ENCODE measurements at regions not wholly inside any gene's neighbourhood (a gene's known extent, or its start where the extent isn't known, plus 50 kb on each side); places are given as distances from the start of the nearest gene placed in this dataset.

DNA sequence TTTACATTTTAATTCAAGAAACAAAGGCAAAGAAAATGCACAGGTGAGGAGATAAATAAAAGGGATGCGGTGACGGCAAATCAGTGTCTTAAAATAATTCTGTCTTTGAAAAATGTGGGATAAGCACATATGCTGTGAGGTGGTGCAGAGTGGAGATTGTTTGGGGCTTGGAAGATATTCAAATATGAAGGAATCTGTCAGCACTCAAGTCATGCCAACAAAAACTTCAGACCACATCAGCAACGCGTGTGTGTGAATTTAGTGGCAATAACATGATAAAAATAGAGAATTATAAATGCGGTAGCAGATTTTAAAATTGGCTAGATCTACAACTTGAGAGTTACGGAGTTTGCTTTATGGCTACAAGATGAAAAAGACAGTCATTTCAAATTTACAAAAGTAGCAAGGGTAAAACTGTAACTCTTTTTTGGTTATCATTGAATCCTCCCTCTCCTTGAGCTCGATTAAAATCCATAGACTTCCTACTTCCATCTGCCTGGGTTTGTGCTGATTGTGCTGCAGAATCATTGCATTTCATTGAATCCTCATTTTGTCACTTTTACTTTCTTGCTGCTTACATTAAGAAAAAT lies 71.5 kb upstream of the VCX2 start:
- no peak overlapping the region for H3K4me3 ChIP-seq
- no peak for DNase-seq

DNA sequence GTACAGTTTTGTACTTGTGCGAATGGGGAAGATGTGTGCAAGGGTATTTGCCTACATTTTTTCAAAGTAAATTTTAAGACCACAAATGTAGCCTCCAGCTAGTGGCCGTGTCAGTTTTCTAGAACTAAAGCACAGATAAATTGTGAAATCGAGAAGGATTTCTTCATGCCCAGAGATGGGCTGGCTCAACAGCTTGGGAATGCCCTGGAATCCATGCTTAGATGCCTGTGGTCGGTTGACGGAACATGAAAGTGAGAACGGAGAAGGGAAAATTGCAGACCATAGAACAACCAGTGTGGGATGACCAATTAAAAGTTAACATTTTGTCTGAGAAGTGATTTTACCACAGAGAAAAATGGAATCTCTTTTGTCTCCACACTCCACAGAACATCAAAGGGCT lies 73.2 kb upstream of the VCX2 start:
- Histone ChIP-seq H3K36me3 (ENCODE audit: control insufficient read depth in 4 of 4, insufficient read depth in 4 of 4, low read length in 4 of 4) (no peaks in the 10 kb centered on the region), H3K4me3 (no peak overlapping the region), H3K27ac (ENCODE audit: low read depth in 1 of 2, low read length in 1 of 2) (no peak overlapping the region), H3K27me3 (ENCODE audit: control insufficient read depth in 3 of 3, insufficient read depth in 3 of 3, low read length in 2 of 3) (peaks cover 0 to 19% (median 5%) of the 10 kb centered on the region in 3 donors), H3K9ac (ENCODE audit: insufficient read depth in 1 of 2, low read length in 2 of 2) (no peak overlapping the region), H3K9me3 (ENCODE audit: control insufficient read depth in 4 of 4, insufficient read depth in 3 of 4, low read length in 3 of 4) (no peaks in the 10 kb centered on the region), H3K4me1 (ENCODE audit: control insufficient read depth in 5 of 5, insufficient read depth in 5 of 5, low read length in 5 of 5) (no peaks in the 10 kb centered on the region)
- WGBS, 2 donors, result 87 to 90% methylated on average over 6 of the region's 6 CpGs
- DNase-seq (no peak), ATAC-seq (ENCODE audit: insufficient read depth, low FRiP score) (no peak)
- TF ChIP-seq, protein P1, sequence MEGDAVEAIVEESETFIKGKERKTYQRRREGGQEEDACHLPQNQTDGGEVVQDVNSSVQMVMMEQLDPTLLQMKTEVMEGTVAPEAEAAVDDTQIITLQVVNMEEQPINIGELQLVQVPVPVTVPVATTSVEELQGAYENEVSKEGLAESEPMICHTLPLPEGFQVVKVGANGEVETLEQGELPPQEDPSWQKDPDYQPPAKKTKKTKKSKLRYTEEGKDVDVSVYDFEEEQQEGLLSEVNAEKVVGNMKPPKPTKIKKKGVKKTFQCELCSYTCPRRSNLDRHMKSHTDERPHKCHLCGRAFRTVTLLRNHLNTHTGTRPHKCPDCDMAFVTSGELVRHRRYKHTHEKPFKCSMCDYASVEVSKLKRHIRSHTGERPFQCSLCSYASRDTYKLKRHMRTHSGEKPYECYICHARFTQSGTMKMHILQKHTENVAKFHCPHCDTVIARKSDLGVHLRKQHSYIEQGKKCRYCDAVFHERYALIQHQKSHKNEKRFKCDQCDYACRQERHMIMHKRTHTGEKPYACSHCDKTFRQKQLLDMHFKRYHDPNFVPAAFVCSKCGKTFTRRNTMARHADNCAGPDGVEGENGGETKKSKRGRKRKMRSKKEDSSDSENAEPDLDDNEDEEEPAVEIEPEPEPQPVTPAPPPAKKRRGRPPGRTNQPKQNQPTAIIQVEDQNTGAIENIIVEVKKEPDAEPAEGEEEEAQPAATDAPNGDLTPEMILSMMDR (IDR thresholded peaks at IDR 0.05; ENCODE audit: control extremely low read depth, extremely low read depth), result no peak

More for the DNA sequence above, 71.5 kb upstream of the VCX2 start:
- no peak overlapping the region for H3K27ac ChIP-seq (ENCODE audit: low read depth in 1 of 2, low read length in 1 of 2)
- ATAC-seq (ENCODE audit: insufficient read depth, low FRiP score), result no peak
- TF ChIP-seq, protein P1 (IDR thresholded peaks at IDR 0.05; ENCODE audit: control extremely low read depth, extremely low read depth), result no peak
- peaks cover 0 to 19% (median 5%) of the 10 kb centered on the region in 3 donors for H3K27me3 ChIP-seq (ENCODE audit: control insufficient read depth in 3 of 3, insufficient read depth in 3 of 3, low read length in 2 of 3)
- H3K9ac ChIP-seq (ENCODE audit: insufficient read depth in 1 of 2, low read length in 2 of 2), result no peak overlapping the region
- no peaks in the 10 kb centered on the region for H3K4me1 ChIP-seq (ENCODE audit: control insufficient read depth in 5 of 5, insufficient read depth in 5 of 5, low read length in 5 of 5)
- 75 to 79% methylated on average over 7 of the region's 7 CpGs for WGBS, 2 donors
- no peaks in the 10 kb centered on the region for H3K9me3 ChIP-seq (ENCODE audit: control insufficient read depth in 4 of 4, insufficient read depth in 3 of 4, low read length in 3 of 4)
- no peaks in the 10 kb centered on the region for H3K36me3 ChIP-seq (ENCODE audit: control insufficient read depth in 4 of 4, insufficient read depth in 4 of 4, low read length in 4 of 4)

DNA sequence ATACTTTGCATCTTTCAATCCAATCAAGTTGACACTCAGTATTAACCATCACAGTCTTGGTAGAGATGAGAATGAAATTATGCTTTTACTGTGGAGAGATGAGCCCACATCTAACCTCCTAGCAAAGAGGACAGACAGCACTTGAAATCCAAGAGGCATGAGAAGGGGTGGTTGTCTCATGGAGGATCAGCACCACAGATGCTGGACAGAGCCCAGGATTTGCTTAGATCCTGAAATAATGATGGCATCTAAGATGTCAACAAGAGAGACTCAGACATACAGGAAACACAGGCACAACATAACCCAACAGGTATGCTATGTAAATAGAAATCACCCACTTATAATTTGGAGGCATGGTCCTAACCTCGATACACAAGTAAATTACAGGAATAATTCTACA lies 74.3 kb upstream of the VCX2 start:
- no peak for ATAC-seq (ENCODE audit: insufficient read depth, low FRiP score)
- Histone ChIP-seq H3K27ac (ENCODE audit: low read depth in 1 of 2, low read length in 1 of 2) (no peak overlapping the region), H3K36me3 (ENCODE audit: control insufficient read depth in 4 of 4, insufficient read depth in 4 of 4, low read length in 4 of 4) (no peaks in the 10 kb centered on the region), H3K4me1 (ENCODE audit: control insufficient read depth in 5 of 5, insufficient read depth in 5 of 5, low read length in 5 of 5) (no peaks in the 10 kb centered on the region), H3K9me3 (ENCODE audit: control insufficient read depth in 4 of 4, insufficient read depth in 3 of 4, low read length in 3 of 4) (no peaks in the 10 kb centered on the region), H3K4me3 (no peak overlapping the region), H3K9ac (ENCODE audit: insufficient read depth in 1 of 2, low read length in 2 of 2) (no peak overlapping the region), H3K27me3 (ENCODE audit: control insufficient read depth in 3 of 3, insufficient read depth in 3 of 3, low read length in 2 of 3) (peaks cover 0 to 23% (median 4%) of the 10 kb centered on the region in 3 donors)
- DNase-seq, result peak in 1 of 3 donors; percentile 13
- WGBS, 2 donors, result 95 to 100% methylated on average over 1 of the region's 1 CpG
- TF ChIP-seq, protein P1 (IDR thresholded peaks at IDR 0.05; ENCODE audit: control extremely low read depth, extremely low read depth), result no peak

DNA sequence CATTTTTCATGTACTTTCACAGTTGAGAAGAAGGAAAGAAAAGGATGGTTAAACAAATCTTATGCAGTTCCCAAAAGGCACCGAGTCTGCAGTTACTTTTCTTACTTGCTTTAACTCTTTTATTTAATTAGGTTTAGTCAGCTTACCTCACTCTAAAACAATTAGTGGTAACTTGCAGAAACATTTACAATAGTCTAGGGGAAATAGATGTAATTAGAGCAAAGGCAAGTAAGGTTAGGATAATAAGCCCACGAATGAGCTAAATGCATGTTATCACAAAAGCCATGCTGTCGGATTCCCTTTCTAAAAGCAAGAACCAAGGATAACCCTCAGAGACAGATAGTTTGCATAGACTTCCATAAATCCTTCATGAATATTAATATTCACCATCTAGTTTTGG lies 82.0 kb upstream of the VCX2 start:
- H3K36me3 ChIP-seq (ENCODE audit: control insufficient read depth in 4 of 4, insufficient read depth in 4 of 4, low read length in 4 of 4), result no peaks in the 10 kb centered on the region
- 79 to 90% methylated on average over 3 of the region's 3 CpGs for WGBS, 2 donors

More for the DNA sequence above, 82.0 kb upstream of the VCX2 start:
- Histone ChIP-seq H3K9me3 (ENCODE audit: control insufficient read depth in 4 of 4, insufficient read depth in 3 of 4, low read length in 3 of 4) (no peaks in the 10 kb centered on the region), H3K27ac (ENCODE audit: low read depth in 1 of 2, low read length in 1 of 2) (no peak overlapping the region), H3K27me3 (ENCODE audit: control insufficient read depth in 3 of 3, insufficient read depth in 3 of 3, low read length in 2 of 3) (peaks cover 0 to 20% (median 12%) of the 10 kb centered on the region in 3 donors), H3K9ac (ENCODE audit: insufficient read depth in 1 of 2, low read length in 2 of 2) (no peak overlapping the region), H3K4me3 (no peak overlapping the region), H3K4me1 (ENCODE audit: control insufficient read depth in 5 of 5, insufficient read depth in 5 of 5, low read length in 5 of 5) (no peaks in the 10 kb centered on the region)
- no peak for DNase-seq
- TF ChIP-seq, protein P1 (IDR thresholded peaks at IDR 0.05; ENCODE audit: control extremely low read depth, extremely low read depth), result no peak
- ATAC-seq (ENCODE audit: insufficient read depth, low FRiP score), result no peak

All from lung (tissue), 11 donors.